ENCODE measurements at regions not wholly inside any gene's neighbourhood (a gene's known extent, or its start where the extent isn't known, plus 50 kb on each side); places are given as distances from the start of the nearest gene placed in this dataset.

DNA sequence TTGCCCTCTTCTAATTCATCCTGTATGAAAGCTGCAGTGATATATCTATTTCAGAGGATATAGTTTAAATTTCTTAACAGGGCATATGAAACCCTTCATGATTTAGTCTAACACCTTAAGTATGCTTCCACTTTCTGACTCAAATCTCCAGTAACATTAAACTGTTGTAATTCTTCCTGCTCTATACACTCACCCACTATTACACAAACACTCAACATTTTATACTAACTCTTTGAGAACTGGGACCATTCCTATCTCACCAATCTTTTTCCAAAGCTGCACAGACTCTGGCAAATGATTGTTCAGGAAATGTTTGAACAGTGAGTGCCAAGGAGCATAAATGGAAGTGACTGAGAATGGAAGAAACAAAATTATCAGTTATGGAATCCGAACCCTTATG lies 560.4 kb upstream of the DPPA4 start:
- DNase-seq (ENCODE audit: extremely low read depth, low read depth) = no peak

DNA sequence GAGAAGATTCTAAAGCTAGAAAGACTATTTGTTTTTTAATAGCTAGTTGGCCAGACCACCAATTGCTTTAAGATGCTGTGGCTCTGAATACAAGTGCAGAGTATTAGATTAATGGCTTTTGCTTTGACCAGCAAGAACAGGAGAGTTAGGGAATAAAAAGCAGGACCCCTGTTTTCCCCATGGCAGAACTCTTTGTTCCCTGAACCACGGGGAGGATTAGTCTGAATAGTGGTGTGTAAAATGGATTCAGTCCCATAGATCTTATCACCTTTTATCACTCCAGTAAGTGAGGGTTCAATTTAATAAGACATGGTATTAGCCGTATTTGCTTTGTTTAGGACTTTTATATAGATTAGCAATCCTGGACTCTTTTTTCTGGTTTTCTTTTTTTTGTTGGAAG lies 562.6 kb upstream of the DPPA4 start:
- no peak for DNase-seq (ENCODE audit: extremely low read depth, low read depth)

- DNase-seq (ENCODE audit: extremely low read depth, low read depth) = no peak
Measured at GRCh38 chr3:109900783-109901182, 563.4 kb upstream of the DPPA4 start.

DNA sequence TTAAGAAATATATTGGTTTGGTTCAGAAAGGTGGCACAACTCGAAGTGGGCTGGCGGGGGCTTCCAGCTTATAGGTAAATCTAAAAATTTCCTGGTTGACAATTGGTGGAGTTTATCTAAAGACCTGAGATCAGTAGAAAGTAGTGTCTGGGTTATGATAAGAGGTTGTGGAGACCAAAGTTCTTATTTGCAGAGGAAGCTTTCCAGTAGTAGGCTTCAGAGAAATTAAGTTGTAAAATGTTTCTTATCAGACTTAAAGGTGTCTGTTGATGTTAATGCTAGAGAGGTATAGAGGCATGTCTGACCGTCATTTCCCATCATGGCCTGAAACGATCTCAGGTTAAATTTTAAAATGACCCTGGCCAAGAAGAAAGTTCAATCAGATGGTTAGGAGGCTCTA lies 565.2 kb upstream of the DPPA4 start:
- no peak for DNase-seq (ENCODE audit: extremely low read depth, low read depth)

DNA sequence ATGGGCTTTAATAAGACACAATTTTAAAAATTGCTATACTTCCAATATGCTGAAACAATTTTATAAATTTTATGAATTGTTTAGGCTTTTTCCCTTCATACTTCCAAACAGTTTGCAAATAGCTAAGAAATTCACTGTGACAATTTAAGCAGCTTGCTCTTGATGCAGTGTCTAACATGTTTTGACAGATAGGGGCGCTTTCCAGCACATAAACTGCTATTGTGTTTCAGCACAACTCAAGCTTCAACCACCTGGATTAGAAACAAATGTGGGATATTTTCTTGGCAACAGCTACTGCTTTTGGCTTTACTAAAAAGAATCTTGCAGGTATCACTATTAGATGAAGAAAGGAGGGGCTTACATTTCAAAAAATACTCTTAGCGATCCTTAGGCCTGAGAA lies 565.8 kb upstream of the DPPA4 start:
- no peak for DNase-seq (ENCODE audit: extremely low read depth, low read depth)

GRCh38 chr3:109910772-109911171 lies 573.4 kb upstream of the DPPA4 start:
- no peak for DNase-seq (ENCODE audit: extremely low read depth, low read depth)

DNA sequence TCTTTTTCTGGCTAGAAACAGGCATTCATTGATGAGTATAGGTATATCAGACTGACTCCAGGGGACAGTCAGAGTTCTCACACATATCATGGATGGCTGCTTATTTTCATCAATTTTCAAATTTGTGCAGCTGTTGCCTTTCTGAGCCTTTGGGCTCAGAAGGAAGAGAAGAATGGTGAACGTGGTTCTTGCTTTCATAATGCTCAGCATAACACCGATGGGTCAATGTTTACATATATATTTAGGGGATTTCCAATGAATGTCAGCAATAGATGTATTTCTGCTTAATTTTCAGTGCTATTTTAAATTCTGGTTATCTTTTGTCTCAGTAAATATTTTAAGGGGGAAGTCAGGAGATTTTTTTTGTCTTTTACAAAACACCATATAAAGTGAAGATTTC lies 581.4 kb upstream of the DPPA4 start:
- no peak for DNase-seq (ENCODE audit: extremely low read depth, low read depth)

GRCh38 chr3:109920749-109921148 lies 583.4 kb upstream of the DPPA4 start:
- no peak for DNase-seq (ENCODE audit: extremely low read depth, low read depth)

DNA sequence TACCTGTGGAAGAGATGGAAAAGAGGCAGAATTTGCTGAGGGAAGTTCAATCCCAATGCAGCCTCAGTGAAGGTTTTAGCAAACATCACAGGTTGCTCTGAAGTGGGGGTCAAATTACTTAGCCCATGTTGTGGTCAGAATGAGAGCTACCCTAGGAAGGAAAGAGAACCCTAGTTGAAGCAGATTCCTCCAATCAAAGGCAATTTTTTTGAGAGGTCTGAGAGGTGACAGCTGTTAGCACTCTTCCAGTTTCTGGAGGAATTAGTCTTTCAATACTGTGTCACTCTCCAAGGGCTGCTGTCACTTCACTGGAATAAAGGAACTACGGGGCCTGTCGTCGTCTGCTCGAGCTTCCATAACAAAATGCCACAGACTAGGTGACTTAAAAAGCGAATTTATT lies 584.2 kb upstream of the DPPA4 start:
- no peak for DNase-seq (ENCODE audit: extremely low read depth, low read depth)

DNA sequence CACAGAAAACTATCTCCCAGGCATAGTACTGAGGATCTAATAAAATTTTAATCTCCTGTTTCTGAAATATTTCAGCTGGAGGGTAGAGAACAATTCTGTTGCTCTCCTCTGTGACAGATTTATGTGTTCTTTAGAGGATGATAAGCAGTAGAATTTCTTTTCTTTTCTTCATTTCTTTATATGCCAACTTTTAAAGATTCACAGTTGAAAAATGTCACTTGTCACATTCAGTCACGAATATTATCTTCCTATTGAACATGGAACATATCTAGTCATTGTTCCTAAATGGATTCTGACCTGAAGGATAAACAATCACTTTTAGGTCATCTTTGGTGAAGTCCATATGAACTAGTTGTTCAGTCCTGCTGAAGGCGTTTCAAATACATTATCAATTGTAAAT lies 585.5 kb upstream of the DPPA4 start:
- DNase-seq (ENCODE audit: extremely low read depth, low read depth) = no peak

DNA sequence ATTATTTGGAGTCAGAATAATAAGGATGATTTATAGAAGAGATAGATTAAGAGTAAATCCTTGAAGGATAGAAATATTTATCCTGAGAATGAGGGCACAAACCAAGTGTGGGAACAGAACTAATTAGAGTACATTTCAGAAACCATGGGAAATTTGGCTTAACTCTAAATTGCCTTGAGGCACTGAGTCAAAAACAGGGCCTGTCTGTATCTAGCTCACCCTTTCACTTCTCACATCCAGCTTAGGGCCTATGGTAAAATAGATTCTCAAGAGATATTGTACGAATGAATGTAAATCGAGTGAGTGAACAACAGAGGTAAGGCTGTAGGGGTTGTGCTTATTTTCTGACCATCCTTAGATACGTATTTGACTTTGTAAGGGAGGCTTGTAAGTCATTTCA lies 586.1 kb upstream of the DPPA4 start:
- DNase-seq (ENCODE audit: extremely low read depth, low read depth) = no peak

- no peak for DNase-seq (ENCODE audit: extremely low read depth, low read depth)
Measured at GRCh38 chr3:109924196-109924595, 586.9 kb upstream of the DPPA4 start.

DNA sequence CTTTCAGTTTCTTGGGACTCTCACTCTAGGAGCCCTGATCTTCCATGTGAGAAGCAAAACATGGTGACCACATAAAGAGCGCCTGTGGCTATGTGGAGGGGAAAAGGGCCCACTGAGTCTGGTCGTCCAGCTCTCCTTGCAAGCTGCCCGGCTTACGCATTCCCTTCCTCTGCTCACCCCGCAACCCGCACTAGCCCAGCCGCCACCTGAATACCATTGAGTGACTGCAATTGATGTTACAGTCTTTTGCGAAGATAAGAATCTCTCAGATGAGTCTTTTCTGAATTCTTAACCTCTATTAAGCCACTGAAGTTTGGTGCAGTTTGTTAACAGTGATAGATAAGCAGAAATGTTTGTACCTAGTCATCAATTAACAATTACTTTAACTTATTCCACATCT lies 589.0 kb upstream of the DPPA4 start:
- no peak for DNase-seq (ENCODE audit: extremely low read depth, low read depth)

DNA sequence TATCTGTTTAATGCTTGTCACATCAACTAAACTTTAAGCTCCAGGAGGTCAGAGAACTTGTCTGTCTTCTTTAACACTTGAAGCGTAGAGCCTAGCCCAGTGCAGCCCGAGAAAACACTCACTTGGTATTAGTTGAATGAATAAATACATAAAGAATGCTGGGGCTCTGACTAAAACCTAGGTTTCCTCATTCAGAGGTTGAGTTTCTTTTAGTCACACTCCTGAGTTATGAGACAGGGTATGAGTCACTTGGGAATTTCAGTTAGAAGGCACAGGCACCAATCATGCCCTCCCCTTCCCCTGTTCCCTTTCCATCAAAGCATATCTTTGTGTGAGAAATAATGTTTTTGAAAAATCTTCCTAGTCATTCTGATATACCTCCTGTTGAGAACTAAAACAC lies 589.8 kb upstream of the DPPA4 start:
- DNase-seq (ENCODE audit: extremely low read depth, low read depth) = peak; percentile 76

DNA sequence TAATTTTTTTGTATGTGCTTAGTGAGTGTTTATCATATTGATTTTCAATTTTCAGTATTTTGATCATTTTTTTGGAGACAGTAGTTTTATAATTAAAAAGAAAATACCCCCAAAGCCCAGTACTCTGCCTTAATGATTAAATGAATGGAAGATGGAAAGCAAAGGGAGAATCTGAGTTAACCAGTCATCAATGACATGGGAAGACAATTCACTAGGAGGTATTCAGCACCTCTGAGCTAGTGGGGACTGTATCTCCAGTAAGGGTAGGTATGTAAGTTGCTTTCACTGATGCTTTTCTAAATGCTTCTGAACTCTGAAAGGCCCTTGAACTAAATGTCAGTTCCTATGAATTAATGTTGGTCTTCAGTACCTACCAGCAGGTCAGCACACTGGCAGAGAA lies 590.4 kb upstream of the DPPA4 start:
- no peak for DNase-seq (ENCODE audit: extremely low read depth, low read depth)

DNA sequence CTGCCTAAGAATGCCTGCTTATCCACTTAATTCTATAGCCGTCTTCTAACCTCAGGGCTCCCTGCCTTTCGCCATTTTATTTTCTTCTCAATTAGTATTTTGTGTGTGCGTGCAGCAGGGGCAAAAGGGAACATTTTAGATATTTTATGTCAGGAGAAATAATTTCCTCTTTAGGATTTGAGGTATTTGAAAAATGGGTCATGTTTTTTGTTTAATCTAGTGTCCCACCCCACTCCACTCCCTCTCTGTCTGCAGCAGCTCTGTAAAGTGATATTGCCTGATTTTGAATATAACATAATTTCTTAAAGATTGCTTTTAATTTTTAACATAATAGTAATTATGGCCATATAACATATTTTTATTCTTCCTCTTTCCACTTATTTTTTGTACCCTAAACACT lies 593.2 kb upstream of the DPPA4 start:
- DNase-seq (ENCODE audit: extremely low read depth, low read depth) = no peak

DNA sequence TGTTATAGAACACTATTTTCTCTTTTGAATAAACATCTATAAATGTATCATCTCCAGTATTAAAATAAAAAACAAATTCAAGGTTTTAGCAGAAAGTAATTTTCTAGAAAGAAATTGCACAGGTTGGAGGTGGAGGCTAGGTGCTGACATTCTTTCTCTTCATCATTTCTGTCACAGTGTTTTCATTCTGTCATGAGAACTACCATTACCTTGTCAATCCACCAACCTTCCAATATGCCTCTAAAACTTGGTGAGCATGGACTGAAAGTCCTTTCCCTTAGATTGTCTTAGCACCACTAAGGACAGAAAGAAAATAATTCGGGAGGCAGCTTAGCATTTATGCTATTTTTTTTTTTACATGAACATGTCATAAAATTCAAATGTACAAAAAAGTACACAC lies 596.2 kb upstream of the DPPA4 start:
- no peak for DNase-seq (ENCODE audit: extremely low read depth, low read depth)

GRCh38 chr3:109939817-109940216 lies 602.5 kb upstream of the DPPA4 start:
- DNase-seq (ENCODE audit: extremely low read depth, low read depth) = no peak

GRCh38 chr3:109943181-109943580 lies 605.8 kb upstream of the DPPA4 start:
- DNase-seq (ENCODE audit: extremely low read depth, low read depth) = no peak

GRCh38 chr3:109944836-109945235 lies 607.5 kb upstream of the DPPA4 start:
- no peak for DNase-seq (ENCODE audit: extremely low read depth, low read depth)

- DNase-seq (ENCODE audit: extremely low read depth, low read depth) = no peak
Measured at GRCh38 chr3:109952924-109953323, 615.6 kb upstream of the DPPA4 start.

- no peak for DNase-seq (ENCODE audit: extremely low read depth, low read depth)
Measured at GRCh38 chr3:109963831-109964230, 626.5 kb upstream of the DPPA4 start.

DNA sequence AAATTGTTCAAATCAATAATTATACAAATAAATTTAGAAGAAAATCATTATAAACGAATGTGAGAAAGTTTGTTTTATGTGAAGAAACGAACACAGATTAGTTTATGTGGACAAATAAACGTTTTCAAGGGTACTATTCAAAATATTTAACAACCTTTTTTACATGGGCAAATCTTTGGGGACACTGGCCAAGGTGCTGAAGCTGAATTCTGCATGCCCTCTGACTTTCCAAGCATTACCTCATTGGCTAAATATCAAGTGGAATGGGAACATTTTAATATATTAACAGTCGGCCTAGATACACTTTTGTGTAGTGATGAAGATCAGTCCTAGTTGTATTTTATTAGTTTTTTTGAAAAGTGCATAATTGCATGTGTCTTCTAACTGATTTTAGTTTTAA lies 636.4 kb upstream of the DPPA4 start:
- no peak for DNase-seq (ENCODE audit: extremely low read depth, low read depth)

GRCh38 chr3:109977897-109978296 lies 640.6 kb upstream of the DPPA4 start:
- no peak for DNase-seq (ENCODE audit: extremely low read depth, low read depth)
